ENCODE measurements at regions not wholly inside any gene's neighbourhood (a gene's known extent, or its start where the extent isn't known, plus 50 kb on each side); places are given as distances from the start of the nearest gene placed in this dataset.

DNA sequence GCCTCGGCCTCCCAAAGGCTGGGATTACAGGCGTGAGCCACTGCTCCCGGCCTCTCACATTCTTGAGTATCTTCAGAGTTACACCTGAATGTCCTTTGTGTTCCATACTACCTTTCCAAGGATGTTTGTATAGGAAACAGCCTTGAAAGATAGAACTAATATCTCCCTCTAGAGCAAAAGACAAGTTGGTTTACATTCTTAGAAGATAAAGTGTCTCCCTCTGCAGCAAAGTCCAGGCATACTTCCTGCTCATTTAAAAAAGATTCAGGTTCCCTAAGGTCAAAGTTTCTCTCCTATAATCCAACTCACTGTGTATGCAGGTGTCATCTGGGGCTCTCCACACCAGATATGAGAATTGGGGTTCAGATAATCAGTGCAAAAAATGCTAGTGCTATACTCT, 224.4 kb downstream of the TPBG start:
- H3K27me3 ChIP-seq, result peaks cover 0 to 3% (median 0%) of the 10 kb centered on the region in 7 donors
- H3K9me3 ChIP-seq, result no peaks in the 10 kb centered on the region
- ATAC-seq (no peak), DNase-seq (no peak)
- intact Hi-C loops (cut with DNase I), result no loop called here
- no peaks in the 10 kb centered on the region for H3K4me1 ChIP-seq
- TF ChIP-seq, protein P1, sequence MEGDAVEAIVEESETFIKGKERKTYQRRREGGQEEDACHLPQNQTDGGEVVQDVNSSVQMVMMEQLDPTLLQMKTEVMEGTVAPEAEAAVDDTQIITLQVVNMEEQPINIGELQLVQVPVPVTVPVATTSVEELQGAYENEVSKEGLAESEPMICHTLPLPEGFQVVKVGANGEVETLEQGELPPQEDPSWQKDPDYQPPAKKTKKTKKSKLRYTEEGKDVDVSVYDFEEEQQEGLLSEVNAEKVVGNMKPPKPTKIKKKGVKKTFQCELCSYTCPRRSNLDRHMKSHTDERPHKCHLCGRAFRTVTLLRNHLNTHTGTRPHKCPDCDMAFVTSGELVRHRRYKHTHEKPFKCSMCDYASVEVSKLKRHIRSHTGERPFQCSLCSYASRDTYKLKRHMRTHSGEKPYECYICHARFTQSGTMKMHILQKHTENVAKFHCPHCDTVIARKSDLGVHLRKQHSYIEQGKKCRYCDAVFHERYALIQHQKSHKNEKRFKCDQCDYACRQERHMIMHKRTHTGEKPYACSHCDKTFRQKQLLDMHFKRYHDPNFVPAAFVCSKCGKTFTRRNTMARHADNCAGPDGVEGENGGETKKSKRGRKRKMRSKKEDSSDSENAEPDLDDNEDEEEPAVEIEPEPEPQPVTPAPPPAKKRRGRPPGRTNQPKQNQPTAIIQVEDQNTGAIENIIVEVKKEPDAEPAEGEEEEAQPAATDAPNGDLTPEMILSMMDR (IDR thresholded peaks at IDR 0.05), result no peak
- H3K4me3 ChIP-seq, result no peak overlapping the region
- 85 to 88% methylated on average over 3 of the region's 3 CpGs for WGBS, 2 donors
- H3K36me3 ChIP-seq, result no peaks in the 10 kb centered on the region
- no peak overlapping the region for H3K27ac ChIP-seq

DNA sequence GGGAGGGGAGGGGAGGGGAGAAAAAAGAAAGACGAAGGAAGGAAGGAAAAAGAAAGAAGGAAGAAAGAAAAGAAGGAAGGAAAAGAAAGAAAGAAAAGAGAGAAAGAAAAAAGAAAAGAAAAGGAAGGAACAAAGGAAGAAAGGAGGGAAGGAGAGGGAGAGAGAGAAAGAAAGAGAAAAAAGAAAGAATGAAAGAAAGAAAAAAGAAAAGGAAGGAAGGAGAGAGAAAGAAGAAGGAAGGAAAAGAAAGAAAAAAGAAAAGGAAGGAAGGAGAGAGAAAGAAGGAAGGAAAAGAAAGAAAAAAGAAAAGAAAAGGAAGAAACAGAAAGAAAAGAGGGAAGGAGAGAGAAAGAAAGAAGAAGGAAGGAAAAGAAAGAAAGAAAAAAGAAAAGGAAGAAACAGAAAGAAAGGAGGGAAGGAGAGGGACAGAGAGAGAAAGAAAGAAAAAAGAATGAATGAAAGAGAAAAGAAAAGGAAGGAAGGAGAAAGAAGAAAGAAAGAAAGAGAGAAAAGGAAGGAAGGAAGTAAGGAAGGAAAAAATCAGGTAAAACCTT, 225.3 kb downstream of the TPBG start:
- H3K36me3 ChIP-seq, result no peaks in the 10 kb centered on the region
- no peak for DNase-seq
- no peak overlapping the region for H3K4me3 ChIP-seq
- ATAC-seq, result no peak
- peaks cover 0 to 3% (median 0%) of the 10 kb centered on the region in 7 donors for H3K27me3 ChIP-seq
- 46 to 72% methylated on average over 1 of the region's 1 CpG for WGBS, 2 donors
- no peaks in the 10 kb centered on the region for H3K4me1 ChIP-seq
- TF ChIP-seq, protein P1 (IDR thresholded peaks at IDR 0.05), result no peak
- no peaks in the 10 kb centered on the region for H3K9me3 ChIP-seq
- intact Hi-C loops (cut with DNase I), result no loop called here
- H3K27ac ChIP-seq, result no peak overlapping the region

DNA sequence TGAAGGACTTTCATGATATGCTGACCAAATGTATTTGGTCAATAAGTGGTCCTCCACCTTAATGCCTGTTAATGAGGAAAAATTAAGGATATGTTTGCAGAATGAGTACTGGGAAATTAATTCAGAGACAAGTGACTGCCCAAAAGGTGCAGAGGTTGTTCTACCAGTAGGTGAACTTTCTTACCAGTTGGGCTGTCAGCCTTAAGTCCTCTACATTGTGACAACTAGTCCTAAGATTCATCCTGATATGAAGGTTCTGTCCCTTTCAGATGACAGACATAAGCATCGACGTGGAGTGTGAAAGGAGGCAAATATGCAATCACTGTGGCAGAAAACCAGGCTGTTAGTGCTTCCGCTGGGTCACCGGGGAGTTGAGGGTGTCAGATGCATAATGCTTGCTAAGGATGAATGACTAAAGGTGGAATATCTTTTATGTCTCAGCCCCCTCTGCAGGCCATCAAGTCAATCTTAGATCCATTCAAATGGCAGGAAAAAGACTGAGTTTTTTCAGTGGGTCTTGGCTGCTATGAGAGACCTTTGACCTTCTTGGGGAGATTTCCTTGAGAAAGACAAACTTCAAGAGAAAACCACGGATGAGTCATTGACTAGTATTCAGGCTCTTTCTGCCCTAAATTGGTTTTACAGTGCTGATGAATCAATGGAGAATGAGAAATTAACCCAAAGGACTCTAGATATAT, 226.0 kb downstream of the TPBG start:
- intact Hi-C loops (cut with DNase I), result no loop called here
- WGBS, 2 donors, result 36 to 43% methylated on average over 5 of the region's 5 CpGs
- ATAC-seq (no peak), DNase-seq (no peak)
- no peaks in the 10 kb centered on the region for H3K4me1 ChIP-seq
- TF ChIP-seq, protein P1 (IDR thresholded peaks at IDR 0.05), result peak in 3 of 9 donors; percentile 5 to 18 (median 7)
- no peak overlapping the region for H3K4me3 ChIP-seq
- no peaks in the 10 kb centered on the region for H3K9me3 ChIP-seq
- H3K36me3 ChIP-seq, result no peaks in the 10 kb centered on the region
- no peaks in the 10 kb centered on the region for H3K27me3 ChIP-seq
- H3K27ac ChIP-seq, result no peak overlapping the region

DNA sequence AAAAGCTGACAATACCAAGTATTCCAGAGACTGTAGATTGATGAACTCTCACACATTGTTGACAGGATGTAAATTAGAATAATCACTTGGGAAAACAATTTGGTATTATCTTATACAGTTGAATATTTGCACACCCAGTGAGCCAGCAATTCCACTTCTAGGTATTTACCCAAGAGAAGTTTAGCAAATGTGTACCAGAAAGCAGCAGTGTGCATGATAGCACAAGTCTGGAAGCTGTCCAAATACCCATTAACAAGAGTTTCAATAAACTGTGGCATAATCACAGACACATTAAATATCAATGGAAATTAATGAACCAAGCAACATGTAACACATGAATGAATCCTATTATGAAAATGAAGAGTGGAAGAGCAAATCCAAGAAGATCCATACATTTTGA, 233.6 kb downstream of the TPBG start:
- Histone ChIP-seq H3K36me3 (no peaks in the 10 kb centered on the region), H3K4me1 (no peaks in the 10 kb centered on the region), H3K27me3 (no peaks in the 10 kb centered on the region), H3K4me3 (no peak overlapping the region), H3K9me3 (no peaks in the 10 kb centered on the region), H3K27ac (no peak overlapping the region)
- ATAC-seq (no peak), DNase-seq (no peak)
- intact Hi-C loops (cut with DNase I), result no loop called here
- TF ChIP-seq, protein P1 (IDR thresholded peaks at IDR 0.05), result no peak

Measured in heart right ventricle (tissue), 16 donors.